8988T (cell line): ENCODE measurements at regions not wholly inside any gene's neighbourhood (a gene's known extent, or its start where the extent isn't known, plus 50 kb on each side); places are given as distances from the start of the nearest gene placed in this dataset.

ENCODE experiments used
- DNase-seq: peaks from one replicate; pipeline ENCODE4 v3.0.0; 2011

- no peak for DNase-seq
Observed at GRCh38 chr1:234875328-234875952, 253.2 kb downstream of the TOMM20 start.

DNA sequence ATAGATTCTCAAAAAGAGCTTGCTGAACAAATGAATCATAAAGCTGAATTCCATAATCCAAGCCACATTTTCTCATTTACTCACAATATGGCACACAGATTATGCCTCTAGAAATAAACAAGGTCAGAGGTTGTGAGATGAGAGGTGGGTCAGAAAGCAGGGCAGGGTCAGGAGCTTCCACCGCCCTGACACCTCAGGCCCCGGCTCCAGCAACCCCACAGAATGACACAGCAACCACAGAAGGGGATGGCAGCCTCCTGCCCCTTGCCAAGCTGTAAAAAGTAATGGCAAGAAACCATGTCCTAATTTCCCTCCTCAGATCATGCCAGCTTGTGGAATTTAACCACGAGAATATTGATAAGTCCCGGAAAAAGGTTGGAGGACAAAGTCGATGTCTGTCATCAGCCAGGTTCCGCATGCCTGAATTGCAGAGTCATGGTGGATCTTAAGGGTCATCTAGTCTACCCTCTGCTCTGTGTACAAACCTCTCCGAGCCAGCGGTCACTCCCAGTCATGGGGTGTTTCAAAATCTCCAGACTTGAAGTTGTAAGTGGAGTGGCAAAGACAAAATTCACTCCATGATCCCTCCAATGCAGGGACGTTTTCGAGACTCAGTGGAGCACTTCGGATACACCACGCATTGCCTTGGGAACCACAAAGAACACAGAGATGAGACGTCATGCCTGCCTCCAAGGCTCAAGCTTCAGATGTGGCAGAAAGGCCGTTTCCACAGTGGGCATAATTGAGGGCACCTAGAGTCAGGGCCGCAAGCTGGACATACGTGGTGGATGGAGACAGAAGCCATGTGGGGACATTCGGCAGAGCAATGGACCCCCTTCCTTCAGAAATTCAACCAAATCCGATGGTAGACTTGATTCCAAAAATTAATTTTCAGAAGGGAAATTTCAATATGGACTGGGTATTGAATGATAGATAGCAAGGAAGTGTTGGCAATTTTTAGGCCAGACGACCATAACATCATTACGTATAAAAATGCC lies 254.0 kb downstream of the TOMM20 start:
- DNase-seq, result no peak

DNA sequence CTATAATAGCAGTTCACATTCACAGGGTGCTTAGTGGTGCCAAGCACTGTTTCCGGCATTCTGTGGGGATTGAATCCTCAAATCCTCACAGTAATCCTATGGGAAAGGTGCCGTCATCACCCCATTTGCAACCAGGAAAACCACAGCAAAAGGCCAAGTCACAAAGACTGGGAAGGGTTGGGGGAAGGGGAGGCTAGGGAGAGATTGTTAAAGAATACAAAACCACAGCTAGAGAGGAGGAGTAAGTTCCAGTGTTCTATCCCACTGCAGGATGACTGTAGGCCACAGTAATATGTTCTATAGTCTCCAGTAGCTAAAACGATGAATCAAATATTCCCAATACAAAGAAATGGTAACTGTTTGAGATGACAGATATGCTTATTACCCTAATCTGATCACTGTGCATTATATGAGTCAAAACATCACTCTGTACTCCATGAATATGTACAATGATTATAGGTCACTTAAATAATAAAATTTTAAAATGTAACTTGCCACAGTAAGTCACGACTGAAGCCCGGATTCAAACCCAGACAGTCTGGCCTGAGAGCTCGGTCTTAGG lies 256.8 kb downstream of the TOMM20 start:
- DNase-seq, result no peak

- DNase-seq, result no peak
Observed at GRCh38 chr1:234871039-234871709, 257.5 kb downstream of the TOMM20 start.

DNA sequence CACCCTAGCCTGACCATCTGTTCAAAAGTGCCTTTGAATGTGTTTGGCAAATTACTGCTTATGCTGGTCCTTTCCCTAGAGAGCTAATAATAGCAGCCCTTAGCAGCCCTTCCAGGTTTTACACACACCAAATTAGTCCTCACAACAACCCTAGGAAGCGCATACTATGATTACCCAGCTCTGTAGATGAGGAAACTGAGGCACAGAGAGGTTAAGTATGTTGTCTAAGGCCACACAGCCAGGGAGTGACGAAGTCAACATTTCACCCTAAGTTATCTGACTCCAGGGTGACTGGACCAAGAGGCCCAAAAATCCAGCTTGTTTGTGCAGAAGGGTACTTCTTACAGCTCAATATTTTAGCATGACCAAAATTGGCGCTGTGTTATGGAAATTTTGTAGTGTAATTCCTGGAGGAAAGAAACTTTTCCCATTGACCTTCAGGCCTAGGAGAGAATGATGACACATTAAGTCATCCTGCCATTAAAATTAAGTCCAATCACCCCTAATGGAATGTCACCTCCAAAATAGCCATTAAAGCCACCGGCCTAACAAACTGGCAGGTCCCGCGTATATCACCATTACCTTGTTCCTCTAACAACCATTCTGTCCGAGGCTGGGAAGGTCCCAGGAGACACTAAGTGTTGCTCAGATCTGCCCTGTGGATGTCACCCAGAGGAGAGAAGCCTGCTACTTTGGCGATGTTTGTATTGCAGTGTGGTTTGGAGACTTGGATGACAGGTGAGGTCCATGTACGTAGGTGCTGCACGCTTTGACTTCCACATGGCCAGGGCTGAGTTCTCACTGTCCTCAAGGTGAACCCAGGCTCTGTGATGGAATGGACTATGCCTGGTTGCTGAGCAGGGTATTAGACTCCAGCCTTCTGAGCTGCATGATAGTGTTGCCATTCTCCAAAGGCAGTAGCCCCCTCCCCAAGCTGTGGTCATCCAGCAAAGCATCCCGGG lies 258.3 kb downstream of the TOMM20 start:
- no peak for DNase-seq

DNA sequence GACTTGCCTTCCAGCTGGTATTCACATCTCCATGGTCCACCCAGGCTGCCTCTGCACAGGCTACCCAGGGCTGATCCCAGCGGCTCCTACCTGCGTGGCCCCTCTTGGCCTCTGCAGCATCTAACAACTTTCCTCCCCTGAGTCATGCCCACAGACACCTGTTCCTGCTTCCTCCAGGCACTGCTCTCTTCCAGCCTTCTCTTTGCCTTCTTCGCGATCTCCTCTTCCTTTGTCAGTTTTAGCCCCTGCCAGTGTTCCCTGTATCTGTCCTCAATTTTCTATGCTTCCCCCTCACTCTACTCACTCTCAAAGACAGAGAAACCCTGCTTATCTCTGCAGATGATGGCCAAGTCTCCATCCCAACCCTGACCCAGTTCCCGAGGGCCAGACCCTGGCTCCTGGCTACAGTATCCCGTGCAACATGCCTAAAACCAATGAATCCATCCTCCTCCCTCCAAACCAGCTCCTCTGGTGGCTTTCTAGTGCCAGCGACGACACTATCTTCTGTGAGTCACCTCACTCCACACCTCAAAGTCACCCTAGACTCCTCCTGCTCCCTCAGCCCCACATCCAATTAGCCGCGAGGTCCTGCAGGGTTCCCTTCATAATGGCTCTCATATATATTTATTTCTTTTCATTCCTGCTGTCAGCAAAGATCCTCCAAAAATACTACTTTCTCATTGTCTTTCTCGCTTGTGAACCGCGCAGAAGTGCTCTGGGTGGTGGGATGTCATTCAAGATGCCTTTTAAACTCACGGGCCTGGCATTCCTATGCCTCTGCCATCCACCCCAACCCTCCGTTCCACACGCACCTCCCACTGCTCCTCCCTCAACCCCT lies 259.2 kb downstream of the TOMM20 start:
- DNase-seq, result no peak

- no peak for DNase-seq
Observed at GRCh38 chr1:234868296-234869147, 258.5 kb upstream of the IRF2BP2 start.

- no peak for DNase-seq
Observed at GRCh38 chr1:234866007-234866866, 256.3 kb upstream of the IRF2BP2 start.

GRCh38 chr1:234865171-234866006 lies 255.4 kb upstream of the IRF2BP2 start:
- no peak for DNase-seq

DNA sequence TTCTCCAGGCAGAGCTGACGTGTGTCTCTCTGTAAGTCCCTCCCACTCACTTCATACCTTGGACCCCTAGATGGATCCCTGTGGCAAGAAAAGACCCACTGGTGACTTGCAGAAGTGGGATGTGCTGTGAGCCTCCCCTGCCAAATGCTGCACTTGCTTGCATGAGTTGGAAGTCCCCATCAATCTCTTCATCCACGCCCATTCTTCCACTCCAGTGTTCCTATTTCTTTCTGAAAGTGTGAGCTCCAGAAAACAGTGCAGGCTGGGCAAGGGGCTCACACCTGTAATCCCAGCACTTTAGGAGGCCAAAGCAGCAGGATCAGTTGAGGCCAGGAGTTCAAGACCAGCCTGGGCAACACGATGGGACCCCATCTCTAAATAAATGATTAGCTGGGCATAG lies 254.1 kb upstream of the IRF2BP2 start:
- no peak for DNase-seq

DNA sequence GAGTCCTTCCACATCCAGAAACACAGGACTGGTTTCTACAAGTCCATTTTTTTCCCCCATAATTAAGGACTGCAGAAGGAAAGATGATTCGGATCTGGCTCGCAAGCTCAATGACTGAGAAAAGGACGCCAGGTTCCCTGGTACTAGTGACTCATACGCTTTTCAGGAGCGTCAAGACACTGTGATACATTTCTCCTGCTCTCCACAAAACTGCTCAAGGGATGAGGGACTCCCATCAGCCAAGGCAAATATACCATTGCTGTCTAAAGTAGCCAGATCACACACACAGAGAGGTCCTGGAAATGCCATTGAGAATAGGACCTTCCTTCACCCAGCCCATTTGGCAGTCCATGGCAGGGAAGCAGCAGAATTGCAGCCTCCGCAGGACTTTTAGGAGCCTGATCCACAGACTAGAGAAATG lies 253.6 kb upstream of the IRF2BP2 start:
- DNase-seq, result no peak

DNA sequence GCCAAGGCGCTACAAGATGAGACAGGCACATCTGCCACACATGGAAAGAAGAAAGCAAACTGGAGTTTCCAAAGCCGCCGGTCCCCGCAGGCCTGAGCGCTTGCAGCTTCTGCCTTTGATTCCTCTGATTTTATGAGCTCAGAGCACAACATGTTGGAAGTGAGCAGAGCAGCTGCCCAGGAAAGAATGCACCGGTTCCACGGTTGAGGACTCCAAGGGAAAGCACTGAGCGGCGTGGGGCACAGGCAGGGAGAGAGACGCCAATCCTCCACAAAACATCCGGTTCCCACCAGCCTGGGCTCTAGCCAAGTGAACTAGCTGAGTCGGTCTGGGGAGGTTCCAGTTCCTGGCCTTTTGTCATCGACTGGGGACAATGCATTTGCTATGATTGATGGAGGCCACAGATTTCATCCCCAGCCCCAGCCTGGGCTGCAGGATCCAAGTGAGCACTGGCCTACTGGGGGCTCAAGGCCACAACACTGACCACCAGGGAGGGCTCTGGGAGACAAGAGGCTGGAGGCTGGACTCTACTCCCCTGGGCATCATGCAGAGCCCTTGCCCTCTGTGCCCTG lies 253.1 kb upstream of the IRF2BP2 start:
- no peak for DNase-seq

GRCh38 chr1:234862360-234862943 lies 252.5 kb upstream of the IRF2BP2 start:
- no peak for DNase-seq

GRCh38 chr1:234861761-234862160 lies 251.8 kb upstream of the IRF2BP2 start:
- DNase-seq, result no peak

DNA sequence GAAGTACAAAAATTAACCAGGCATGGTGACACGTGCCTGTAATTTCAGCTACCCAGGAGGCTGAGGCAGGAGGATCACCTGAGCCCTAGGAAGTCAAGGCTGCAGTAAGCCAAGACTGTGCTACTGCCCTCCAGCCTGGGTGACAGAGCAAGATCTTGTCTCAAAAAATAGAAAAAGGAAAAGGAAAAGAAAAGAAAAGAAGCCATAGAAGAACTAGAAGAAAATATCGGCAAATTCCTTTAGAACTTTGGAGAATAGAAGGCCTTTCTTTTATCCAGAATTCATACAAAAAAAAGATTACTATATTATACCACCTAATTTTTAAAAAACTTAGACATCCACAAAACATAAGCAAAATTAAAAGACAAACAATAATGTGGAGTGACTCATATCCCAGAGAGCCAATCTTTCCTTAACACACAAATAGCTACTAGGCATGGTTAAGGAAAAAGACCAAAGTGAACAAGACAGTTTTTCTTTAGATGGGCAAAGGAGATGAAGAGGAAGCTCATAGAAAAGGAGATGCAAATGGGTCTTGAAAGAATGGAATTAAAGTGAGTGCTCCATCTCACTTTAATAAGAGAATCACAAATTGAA lies 251.1 kb upstream of the IRF2BP2 start:
- no peak for DNase-seq

DNA sequence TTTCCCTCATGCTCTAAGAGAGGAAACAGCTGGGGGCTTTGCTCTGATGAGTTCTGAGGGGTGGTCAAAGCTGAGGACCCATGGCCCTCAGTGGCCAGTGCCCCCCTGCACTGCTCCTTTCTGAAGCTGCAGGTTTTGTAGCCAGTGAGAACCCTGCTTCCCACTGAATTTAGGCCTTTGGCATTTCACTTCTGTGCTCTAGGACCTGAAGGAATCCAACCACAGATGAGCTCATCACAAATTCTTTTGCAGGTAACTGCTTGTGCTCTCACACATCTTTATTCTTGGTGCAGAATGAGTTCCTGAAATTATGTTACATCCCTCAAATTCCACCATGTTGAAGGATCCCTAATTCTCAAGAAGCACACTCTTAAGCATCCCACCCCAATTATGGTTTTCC lies 248.7 kb upstream of the IRF2BP2 start:
- DNase-seq, result no peak

DNA sequence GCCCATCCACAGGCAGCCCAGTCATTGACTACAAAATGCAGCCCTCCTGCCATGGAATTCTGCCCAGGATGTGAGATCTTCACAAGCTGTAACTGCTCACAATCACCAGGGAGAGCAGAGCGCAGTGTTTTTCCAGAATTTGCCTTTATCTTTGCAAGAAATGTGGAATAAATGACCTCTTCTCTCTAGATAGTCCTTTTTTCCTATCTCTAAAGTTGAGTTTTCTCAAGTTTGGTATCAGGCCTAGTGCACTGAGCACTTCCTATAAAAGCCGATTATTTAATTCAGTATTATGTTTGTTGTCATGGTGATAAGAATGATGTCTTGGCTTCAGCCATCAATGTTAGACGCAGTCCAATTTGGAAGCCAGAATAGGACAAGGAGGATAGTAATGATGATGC lies 246.9 kb upstream of the IRF2BP2 start:
- no peak for DNase-seq
